C4-2B (cell line): ENCODE measurements at regions not wholly inside any gene's neighbourhood (a gene's known extent, or its start where the extent isn't known, plus 50 kb on each side); places are given as distances from the start of the nearest gene placed in this dataset.

Source experiments
- H3K27ac ChIP-seq: fragments of 450-650 bp; 2 replicates; pipeline ENCODE4 v1.5.1; 2017
- CTCF ChIP-seq: fragments of 450-650 bp; conservative IDR thresholded peaks from 2 replicates; pipeline ENCODE4 v1.5.1; 2017; ENCODE audit warnings: mild to moderate bottlenecking
- ZFX ChIP-seq: fragments of 450-650 bp; IDR thresholded peaks from 2 replicates; pipeline ENCODE4 v1.6.1; 2017

GRCh38 chr14:62455446-62455845 lies 589.8 kb downstream of the KCNH5 start:
- no peak for TF ChIP-seq CTCF
- no peak for TF ChIP-seq ZFX
- no peak overlapping the region for H3K27ac ChIP-seq

GRCh38 chr14:62462988-62463387 lies 582.3 kb downstream of the KCNH5 start:
- no peak overlapping the region for H3K27ac ChIP-seq
- no peak for TF ChIP-seq ZFX
- TF ChIP-seq CTCF = no peak

- no peak overlapping the region for H3K27ac ChIP-seq
- no peak for TF ChIP-seq CTCF
- TF ChIP-seq ZFX = no peak
Measured at GRCh38 chr14:62468946-62469345, 576.3 kb downstream of the KCNH5 start.

GRCh38 chr14:62470935-62471334 lies 574.3 kb downstream of the KCNH5 start:
- no peak for TF ChIP-seq CTCF
- no peak for TF ChIP-seq ZFX

GRCh38 chr14:62491146-62491545 lies 554.1 kb downstream of the KCNH5 start:
- H3K27ac ChIP-seq = no peak overlapping the region
- TF ChIP-seq CTCF (no peak), ZFX (no peak)

More at GRCh38 chr14:62470935-62471334, 574.3 kb downstream of the KCNH5 start:
- no peak overlapping the region for H3K27ac ChIP-seq

GRCh38 chr14:62497708-62498107 lies 547.5 kb downstream of the KCNH5 start:
- no peak for TF ChIP-seq CTCF
- TF ChIP-seq ZFX = no peak
- no peak overlapping the region for H3K27ac ChIP-seq

GRCh38 chr14:62501021-62501750 lies 544.1 kb downstream of the KCNH5 start:
- H3K27ac ChIP-seq = no peak overlapping the region
- TF ChIP-seq ZFX (no peak), CTCF (no peak)
